ENCODE measurements at regions not wholly inside any gene's neighbourhood (a gene's known extent, or its start where the extent isn't known, plus 50 kb on each side); places are given as distances from the start of the nearest gene placed in this dataset.

DNA sequence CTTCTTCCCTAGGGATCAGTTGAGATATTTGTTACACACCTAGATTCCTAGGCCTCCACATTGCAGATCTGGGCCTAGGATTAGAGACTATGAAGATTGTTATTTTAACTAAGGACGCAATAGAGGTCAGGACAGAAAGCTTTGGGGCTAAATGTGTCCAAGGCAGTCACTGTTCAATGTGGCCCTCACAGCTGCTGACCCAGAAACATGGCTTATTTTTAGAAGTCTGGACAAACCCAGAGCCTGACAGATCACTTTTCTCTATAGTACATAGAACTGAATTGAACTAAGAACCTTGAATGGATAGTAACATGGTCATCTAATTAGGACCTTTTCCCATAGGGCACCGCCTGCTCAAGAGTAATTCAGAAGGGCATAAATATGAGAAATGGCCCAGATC lies 146.6 kb upstream of the AUTS2 start:
- POLR2A ChIA-PET (ENCODE audit: partially characterized antibody) = interaction anchor here (0.5 kb wide), 1 partner anchor 211 kb away, joined by 4 read pairs; no protein-coding TSS in a partner anchor
- FAIRE-seq = no peak
- 88% methylated on average over 2 of the region's 2 CpGs; no CpG with 5 or more reads in 1 of the 2 experiments for WGBS, 2 experiments (ENCODE audit: extremely low coverage in 1 of 2, insufficient coverage in 1 of 2, insufficient read length in 1 of 2, insufficient replicate concordance in 2 of 2, low coverage in 1 of 2, low lambda C conversion rate in 2 of 2, missing lambda C conversion rate in 1 of 2)

More for the DNA sequence above, 146.6 kb upstream of the AUTS2 start:
- Histone ChIP-seq H3K23ac (ENCODE audit: insufficient read length) (no peak overlapping the region), H2BK120ac (replicated peaks; ENCODE audit: low read depth, low read length) (no peak overlapping the region), H3K27me3 (replicated peaks in 1 of 4; ENCODE audit: control insufficient read depth in 3 of 4, extremely low read depth in 1 of 4, insufficient read depth in 3 of 4, low read length in 3 of 4) (peaks cover 5 to 35% (median 25%) of the 10 kb centered on the region in 4 experiments), H3K27ac (ENCODE audit: low read depth, low read length) (no peak overlapping the region), H3K9me3 (ENCODE audit: insufficient read depth in 2 of 2, low read depth in 1 of 2, low read length in 1 of 2) (no peaks in the 10 kb centered on the region), H3K36me3 (ENCODE audit: control insufficient read depth in 2 of 4, insufficient read depth in 4 of 4, low read length in 3 of 4) (no peaks in the 10 kb centered on the region), H2BK20ac (ENCODE audit: low read length) (no peak overlapping the region), H3K79me1 (ENCODE audit: low read depth, low read length) (no peaks in the 10 kb centered on the region), H3K56ac (replicated peaks; ENCODE audit: insufficient read length, low read depth, low read length) (no peak overlapping the region), H3K4me1 (replicated peaks in 1 of 4; ENCODE audit: control insufficient read depth in 3 of 4, insufficient read depth in 4 of 4, low read length in 3 of 4) (peaks cover 0 to 2% (median 0%) of the 10 kb centered on the region in 4 experiments; a peak in 3 of 7 replicates), H3K9ac (replicated peaks in 1 of 4; ENCODE audit: extremely low read depth in 1 of 4, low read depth in 3 of 4, low read length in 3 of 4) (no peak overlapping the region), H3K23me2 (ENCODE audit: low read depth, low read length) (no peaks in the 10 kb centered on the region), H3K18ac (ENCODE audit: extremely low read depth, low read length) (no peak overlapping the region), H2BK12ac (ENCODE audit: low read depth, low read length) (no peak overlapping the region), H2AK5ac (ENCODE audit: low read depth, low read length) (no peak overlapping the region; the same call in 1 of the 2 replicates), H3K79me2 (ENCODE audit: control insufficient read depth in 1 of 2, insufficient read depth in 2 of 2, low read length in 2 of 2) (no peaks in the 10 kb centered on the region), H3K4me3 (ENCODE audit: extremely low read depth in 1 of 4, insufficient read depth in 2 of 4, low read depth in 3 of 4, low read length in 4 of 4) (no peak overlapping the region), H4K8ac (ENCODE audit: extremely low read depth, insufficient read depth, low read length) (no peak overlapping the region), H2AFZ (ENCODE audit: low read length) (no peak overlapping the region), H4K20me1 (replicated peaks in 1 of 2; ENCODE audit: control insufficient read depth in 1 of 2, insufficient read depth in 2 of 2, low read length in 2 of 2) (no peaks in the 10 kb centered on the region), H3K4ac (replicated peaks; ENCODE audit: insufficient read length, low read depth, low read length) (no peak overlapping the region), H4K91ac (replicated peaks; ENCODE audit: insufficient read length, low read length) (no peak overlapping the region), H2BK15ac (ENCODE audit: low read length) (no peak overlapping the region; the same call in 1 of the 2 replicates), H2BK5ac (ENCODE audit: low read depth, low read length) (no peak overlapping the region), H3K14ac (ENCODE audit: insufficient read length) (no peak overlapping the region), H4K5ac (ENCODE audit: insufficient read length, low read depth, low read length) (no peak overlapping the region), H3K4me2 (ENCODE audit: insufficient read depth in 1 of 2, low read depth in 2 of 2, low read length in 2 of 2) (no peak overlapping the region)
- no peak for DNase-seq (ENCODE audit: low read depth in 1 of 2, low spot score in 2 of 2)
- TF ChIP-seq BRCA1 (IDR thresholded peaks at IDR 0.05; ENCODE audit: low read depth, low read length) (no peak), SP4 (IDR thresholded peaks at IDR 0.05; ENCODE audit: low read length) (no peak)
- CTCF ChIA-PET (ENCODE audit: partially characterized antibody) = interaction anchor here (1.3 kb wide), 1 partner anchor 10 kb away, joined by 3 read pairs; no protein-coding TSS in a partner anchor

All from H1 (cell line).